GM12878 (cell line): ENCODE measurements at regions not wholly inside any gene's neighbourhood (a gene's known extent, or its start where the extent isn't known, plus 50 kb on each side); places are given as distances from the start of the nearest gene placed in this dataset.
"Not testable (repeated sequence)": the region's sequence is repeated elsewhere in the genome, so short reads cannot be mapped to it uniquely, and the experiment has no call there.

Source experiments
- ATAC-seq: fragments of 200-7000 bp; cut with Tn5 transposase; 3 replicates; pipeline ENCODE4 v1.9.1; 2020; ENCODE audit warnings: mild to moderate bottlenecking, moderate library complexity
- BruUV-seq: library from RNA; stranded (reverse); fragments of 400-500 nt; replicated peaks from 2 replicates; lab custom pipeline; 2021; lab: Mats Ljungman, UMichigan
- CTCF ChIA-PET: fragments of 300-600 bp; sonication (Branson Sonifier 250); formaldehyde crosslinking; extraction: SDS; loops from one replicate; lab custom pipeline; 2021; ENCODE audit warnings: inconsistent platforms; lab: Yijun Ruan, JAX
- POLR2A ChIA-PET: fragments of 350-600 bp; formaldehyde crosslinking; extraction: SDS; loops from one replicate; lab custom pipeline; 2021; ENCODE audit warnings: inconsistent platforms; lab: Charles Lee
- RAD21 ChIA-PET: fragments of 300-600 bp; sonication (Branson Sonifier 250); formaldehyde crosslinking; loops from one replicate; lab custom pipeline; 2023; ENCODE audit warnings: antibody characterized with exemption; ENCODE audit not compliant: unreplicated experiment; lab: Charles Lee
- SMC1A ChIA-PET: fragments of 300-600 bp; sonication (Branson Sonifier 250); formaldehyde crosslinking; loops from one replicate; lab custom pipeline; 2023; ENCODE audit not compliant: unreplicated experiment, uncharacterized antibody; lab: Charles Lee
- DNase-seq: peaks from one replicate; pipeline ENCODE4 v3.0.0-alpha.2; 2011; ENCODE audit warnings: low read depth, low spot score
- FAIRE-seq: peaks from 3 replicates; lab custom pipeline; 2011; peaks lifted over from hg19 to GRCh38; lab: Jason Lieb, UNC
- H2AFZ ChIP-seq: 2 replicates; pipeline ENCODE4 v1.6.0; 2011; ENCODE audit warnings: low read depth, low read length, control low read depth; ENCODE audit not compliant: control insufficient read depth
- H3K27ac ChIP-seq: 2 replicates; pipeline ENCODE4 v1.5.1; 2011; ENCODE audit warnings: control low read depth; ENCODE audit not compliant: control insufficient read depth, insufficient read depth
- H3K27me3 ChIP-seq, 2 experiments: replicated peaks in 1 of 2; 2 replicates each; pipeline versions ENCODE4 v1.6.0 to v1.6.1; 2011; ENCODE audit warnings: low read length in 1 of 2; ENCODE audit not compliant: control insufficient read depth in 2 of 2, insufficient read depth in 2 of 2
- H3K36me3 ChIP-seq, 2 experiments: 2 replicates each; pipeline ENCODE4 v1.5.1; 2011; ENCODE audit warnings: low read length in 1 of 2; ENCODE audit not compliant: control insufficient read depth in 2 of 2, insufficient read depth in 2 of 2
- H3K4me1 ChIP-seq: 2 replicates; pipeline ENCODE4 v1.6.1; 2011; ENCODE audit warnings: mild to moderate bottlenecking, low read length, moderate library complexity, mixed read lengths; ENCODE audit not compliant: control insufficient read depth, insufficient read depth
- H3K4me2 ChIP-seq: 2 replicates; pipeline ENCODE4 v1.6.0; 2011; ENCODE audit warnings: control low read depth; ENCODE audit not compliant: control insufficient read depth, insufficient read depth
- H3K4me3 ChIP-seq: fragments of 200-600 bp; sonication (generic); 2 replicates; pipeline ENCODE4 v1.5.1; 2016
- H3K79me2 ChIP-seq: 2 replicates; pipeline ENCODE4 v1.6.0; 2011; ENCODE audit warnings: low read length; ENCODE audit not compliant: control insufficient read depth, insufficient read depth
- H3K9ac ChIP-seq: 2 replicates; pipeline ENCODE4 v1.8.0; 2011; ENCODE audit warnings: low read length, control low read depth, mixed read lengths; ENCODE audit not compliant: control insufficient read depth, insufficient read depth
- H3K9me3 ChIP-seq: replicated peaks from 3 replicates; pipeline ENCODE4 v1.5.1; 2011; ENCODE audit warnings: mild to moderate bottlenecking, low read length; ENCODE audit not compliant: control insufficient read depth, insufficient read depth
- H4K20me1 ChIP-seq: 2 replicates; pipeline ENCODE4 v1.6.0; 2011; ENCODE audit not compliant: control insufficient read depth, insufficient read depth
- BRCA1 ChIP-seq: IDR thresholded peaks from 2 replicates; pipeline ENCODE4 v1.6.1; 2011; ENCODE audit warnings: low read depth, low read length, improper control_type of control experiment
- HCFC1 ChIP-seq: fragments of 150-350 bp; IDR thresholded peaks from 2 replicates; pipeline ENCODE4 v1.6.1; 2014; ENCODE audit warnings: low read length
- HDAC6 ChIP-seq: fragments of 200-600 bp; sonication (generic); IDR thresholded peaks from one replicate; pipeline ENCODE4 v1.8.0; 2017; ENCODE audit warnings: antibody characterized with exemption; ENCODE audit not compliant: unreplicated experiment
- IKZF2 ChIP-seq, 2 experiments: fragments of 450-650 bp; IDR thresholded peaks; 2 replicates each; pipeline ENCODE4 v1.6.1; 2017; ENCODE audit warnings: mild to moderate bottlenecking in 2 of 2, moderate library complexity in 2 of 2
- JUND ChIP-seq: IDR thresholded peaks from 2 replicates; pipeline ENCODE4 v1.6.1; 2012; ENCODE audit warnings: low read depth, mild to moderate bottlenecking, low read length, improper control_type of control experiment, moderate library complexity
- RAD51 ChIP-seq: fragments of 450-650 bp; IDR thresholded peaks from 2 replicates; pipeline ENCODE4 v1.6.1; 2016; ENCODE audit warnings: moderate library complexity, mild to moderate bottlenecking, inconsistent platforms
- SMAD1 ChIP-seq: fragments of 450-650 bp; IDR thresholded peaks from 2 replicates; pipeline ENCODE4 v1.6.1; 2018; ENCODE audit warnings: mild to moderate bottlenecking, low read depth; ENCODE audit not compliant: partially characterized antibody
- SP1 ChIP-seq: IDR thresholded peaks from one replicate; pipeline ENCODE4 v1.6.1; 2011; ENCODE audit warnings: low read depth, low read length
- TCF12 ChIP-seq: IDR thresholded peaks from 2 replicates; pipeline ENCODE4 v1.6.1; 2011; ENCODE audit warnings: low read depth, mild to moderate bottlenecking, low read length
- YBX1 ChIP-seq: fragments of 450-650 bp; IDR thresholded peaks from 2 replicates; pipeline ENCODE4 v1.6.1; 2016; ENCODE audit warnings: antibody characterized with exemption
- ZNF622 ChIP-seq: fragments of 450-650 bp; IDR thresholded peaks from 2 replicates; pipeline ENCODE4 v1.6.1; 2017; ENCODE audit warnings: mild to moderate bottlenecking, inconsistent platforms
- ZZZ3 ChIP-seq: IDR thresholded peaks from 2 replicates; pipeline ENCODE4 v1.6.1; 2011; ENCODE audit warnings: low read depth; ENCODE audit not compliant: control insufficient read depth, insufficient read length
- WGBS: methylation state at CpG from one replicate; pipeline ENCODE4 v1.1.6; 2016; ENCODE audit warnings: low lambda C conversion rate; ENCODE audit not compliant: insufficient replicate concordance, insufficient coverage; ENCODE audit errors: missing lambda C conversion rate; 5-methylcytosine and 5-hydroxymethylcytosine counted together
- in situ Hi-C: fragments of 300-500 bp; cut with MboI; formaldehyde crosslinking; loops from 9 replicates; pipeline ENCODE4 v1.14.3; 2018; ENCODE audit warnings: mixed read lengths
- intact Hi-C: fragments of 100-400 bp; cut with micrococcal nuclease; formaldehyde crosslinking; loops from one replicate; pipeline ENCODE4 v1.14.2; 2022; ENCODE audit not compliant: unreplicated experiment
- TF ChIP-seq, protein P1 (sequence below): IDR thresholded peaks from 2 replicates; pipeline ENCODE4 v1.6.1; 2012; ENCODE audit warnings: low read depth, low read length, improper control_type of control experiment

DNA sequence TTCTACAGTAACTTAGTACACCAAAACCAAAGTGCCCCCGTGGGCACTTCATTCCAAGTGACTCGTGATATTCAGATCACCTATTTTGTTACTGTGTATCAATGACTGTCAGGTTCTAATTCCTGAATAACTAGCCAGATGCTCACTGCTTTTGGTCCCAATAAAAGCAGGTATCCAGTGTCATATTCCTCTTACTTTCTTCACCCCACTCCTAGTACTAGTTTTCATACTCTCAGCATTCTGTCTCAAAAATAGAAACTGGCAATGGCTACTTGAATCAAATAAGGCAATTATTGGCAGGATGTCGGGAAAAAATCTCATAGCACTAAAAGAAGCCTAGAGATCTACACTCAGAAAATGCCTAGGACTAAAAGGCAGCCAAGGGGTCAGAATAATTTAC, 84.6 kb downstream of the ZNF467 start (continued):
- TF ChIP-seq JUND: no peak
- TF ChIP-seq, protein P1, sequence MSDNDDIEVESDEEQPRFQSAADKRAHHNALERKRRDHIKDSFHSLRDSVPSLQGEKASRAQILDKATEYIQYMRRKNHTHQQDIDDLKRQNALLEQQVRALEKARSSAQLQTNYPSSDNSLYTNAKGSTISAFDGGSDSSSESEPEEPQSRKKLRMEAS: no peak
- TF ChIP-seq SMAD1: no peak
- TF ChIP-seq ZZZ3: no peak
- TF ChIP-seq HDAC6: no peak

DNA sequence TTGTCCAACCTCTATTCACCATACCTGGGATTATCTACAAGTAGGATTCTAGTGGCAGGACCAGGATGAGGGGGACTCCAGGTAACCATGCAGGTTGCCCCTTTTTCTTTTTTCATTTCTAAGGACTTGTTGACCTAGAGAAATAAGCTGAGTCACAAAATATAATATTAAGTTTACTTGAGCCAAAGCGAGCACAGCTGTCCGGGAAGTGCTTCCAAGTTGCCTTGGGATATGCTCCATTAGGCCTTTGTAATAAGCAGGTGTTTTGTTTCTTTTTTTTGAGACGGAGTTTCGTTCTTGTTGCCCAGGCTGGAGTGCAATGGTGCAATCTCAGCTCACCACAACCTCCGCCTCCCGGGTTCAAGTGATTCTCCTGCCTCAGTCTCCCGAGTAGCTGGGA, 85.6 kb downstream of the ZNF467 start:
- H3K4me2 ChIP-seq, H3K79me2 ChIP-seq, H3K27ac ChIP-seq, H3K9ac ChIP-seq, FAIRE-seq, H3K4me3 ChIP-seq, in situ Hi-C loops, CTCF ChIA-PET, DNase-seq, SMC1A ChIA-PET, H3K27me3 ChIP-seq, RAD21 ChIA-PET, H3K36me3 ChIP-seq, H2AFZ ChIP-seq, intact Hi-C loops, H3K9me3 ChIP-seq, ATAC-seq, H4K20me1 ChIP-seq, H3K4me1 ChIP-seq, BruUV-seq, POLR2A ChIA-PET: not testable (repeated sequence)
- 56% methylated on average over 7 of the region's 7 CpGs for WGBS

DNA sequence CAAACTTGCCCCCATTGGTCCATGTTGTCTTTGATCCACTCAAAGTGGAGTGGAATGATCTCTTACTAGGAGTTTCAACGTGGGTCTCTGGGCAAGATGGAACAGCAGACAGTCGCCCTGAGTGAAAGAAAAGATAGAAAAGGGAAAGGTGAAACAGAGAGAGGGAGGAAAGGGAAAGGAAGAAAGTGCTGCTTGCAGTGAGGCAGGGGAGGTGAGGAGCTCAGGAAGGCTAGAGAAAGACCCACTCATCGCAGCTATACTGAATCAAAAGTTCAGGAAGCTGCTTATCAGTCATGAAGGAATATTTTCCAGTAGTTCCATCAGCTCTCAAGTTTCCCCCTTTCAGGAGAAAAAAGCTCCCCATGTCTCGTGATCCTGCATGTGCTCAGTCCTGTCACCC, 86.9 kb downstream of the ZNF467 start:
- in situ Hi-C loops (no loop called here), intact Hi-C loops (no loop called here)
- H3K9me3 ChIP-seq: no peaks in the 10 kb centered on the region; the same call in 2 of the 3 replicates
- DNase-seq (no peak), FAIRE-seq (no peak)
- no peaks in the 10 kb centered on the region for H3K27me3 ChIP-seq
- H3K9ac ChIP-seq: no peak overlapping the region
- SMC1A ChIA-PET: interaction anchor here (1.4 kb wide), 1 partner anchor 23 kb away, joined by 5 read pairs; no protein-coding TSS in a partner anchor
- H3K36me3 ChIP-seq: no peaks in the 10 kb centered on the region
- no peaks in the 10 kb centered on the region for H4K20me1 ChIP-seq
- H3K27ac ChIP-seq: no peak overlapping the region
- no TSS peak for BruUV-seq
- no peak overlapping the region for H3K4me3 ChIP-seq
- no peak overlapping the region for H2AFZ ChIP-seq
- TF ChIP-seq ZNF622 (no peak), BRCA1 (no peak), TCF12 (no peak), YBX1 (no peak), SP1 (no peak), RAD51 (no peak), HCFC1 (no peak), IKZF2 (IDR thresholded peaks at IDR 0.05) (no peak)
- TF ChIP-seq, all 136 proteins: peak for 0
- RAD21 ChIA-PET: interaction anchor here (1.0 to 1.6 kb wide), 4 partner anchors 14 to 62 kb away, joined by 3 to 6 read pairs (median 4); no protein-coding TSS in a partner anchor
- ATAC-seq: no peak
- no peak overlapping the region for H3K4me2 ChIP-seq
- no peaks in the 10 kb centered on the region for H3K79me2 ChIP-seq
- H3K4me1 ChIP-seq: no peaks in the 10 kb centered on the region
- 15% methylated on average over 4 of the region's 4 CpGs for WGBS
- CTCF ChIA-PET: interaction anchor here (1.2 to 1.4 kb wide), 2 partner anchors 9 to 24 kb away, joined by 5 read pairs; no protein-coding TSS in a partner anchor
- POLR2A ChIA-PET: no interaction called here
